ENCODE measurements at regions not wholly inside any gene's neighbourhood (a gene's known extent, or its start where the extent isn't known, plus 50 kb on each side); places are given as distances from the start of the nearest gene placed in this dataset.
"Not testable (repeated sequence)": the region's sequence is repeated elsewhere in the genome, so short reads cannot be mapped to it uniquely, and the experiment has no call there.

- DNase-seq (ENCODE audit: low read depth), result no peak
These were observed 466.2 kb downstream of the FBXO15 start for GRCh38 chr18:73681398-73681797.

GRCh38 chr18:73679941-73680712, 467.5 kb downstream of the FBXO15 start:
- no peak for DNase-seq (ENCODE audit: low read depth)

GRCh38 chr18:73677450-73677849, 470.2 kb downstream of the FBXO15 start:
- no peak for DNase-seq (ENCODE audit: low read depth)

- DNase-seq (ENCODE audit: low read depth), result no peak
These were observed 473.3 kb downstream of the FBXO15 start for GRCh38 chr18:73674125-73674865.

- not testable (repeated sequence) for DNase-seq (ENCODE audit: low read depth)
These were observed 476.2 kb downstream of the FBXO15 start for GRCh38 chr18:73671480-73671879.

- DNase-seq (ENCODE audit: low read depth), result no peak
These were observed 477.1 kb downstream of the FBXO15 start for GRCh38 chr18:73670524-73670923.

- no peak for DNase-seq (ENCODE audit: low read depth)
These were observed 477.6 kb downstream of the FBXO15 start for GRCh38 chr18:73670039-73670438.

GRCh38 chr18:73669297-73669696, 478.3 kb downstream of the FBXO15 start:
- no peak for DNase-seq (ENCODE audit: low read depth)

GRCh38 chr18:73668051-73668450, 479.6 kb downstream of the FBXO15 start:
- no peak for DNase-seq (ENCODE audit: low read depth)

- no peak for DNase-seq (ENCODE audit: low read depth)
These were observed 480.9 kb downstream of the FBXO15 start for GRCh38 chr18:73666772-73667171.

- DNase-seq (ENCODE audit: low read depth), result no peak
These were observed 482.7 kb downstream of the FBXO15 start for GRCh38 chr18:73664896-73665295.

- DNase-seq (ENCODE audit: low read depth), result no peak
These were observed 484.1 kb downstream of the FBXO15 start for GRCh38 chr18:73663581-73663980.

GRCh38 chr18:73662421-73662820, 485.2 kb downstream of the FBXO15 start:
- no peak for DNase-seq (ENCODE audit: low read depth)

GRCh38 chr18:73660931-73661856, 486.4 kb downstream of the FBXO15 start:
- no peak for DNase-seq (ENCODE audit: low read depth)

GRCh38 chr18:73656691-73657090, 490.9 kb downstream of the FBXO15 start:
- DNase-seq (ENCODE audit: low read depth), result no peak

- no peak for DNase-seq (ENCODE audit: low read depth)
These were observed 493.8 kb downstream of the FBXO15 start for GRCh38 chr18:73653827-73654226.

- no peak for DNase-seq (ENCODE audit: low read depth)
These were observed 494.4 kb downstream of the FBXO15 start for GRCh38 chr18:73653251-73653650.

GRCh38 chr18:73647391-73647790, 500.2 kb downstream of the FBXO15 start:
- no peak for DNase-seq (ENCODE audit: low read depth)

GRCh38 chr18:73646772-73647171, 500.9 kb downstream of the FBXO15 start:
- DNase-seq (ENCODE audit: low read depth), result no peak

- DNase-seq (ENCODE audit: low read depth), result no peak
These were observed 501.4 kb downstream of the FBXO15 start for GRCh38 chr18:73646196-73646595.

- DNase-seq (ENCODE audit: low read depth), result no peak
These were observed 502.4 kb downstream of the FBXO15 start for GRCh38 chr18:73645160-73645715.

- DNase-seq (ENCODE audit: low read depth), result no peak
These were observed 507.8 kb downstream of the FBXO15 start for GRCh38 chr18:73639788-73640187.
